IPS DF 4.7 (cell line): ENCODE measurements at regions not wholly inside any gene's neighbourhood (a gene's known extent, or its start where the extent isn't known, plus 50 kb on each side); places are given as distances from the start of the nearest gene placed in this dataset.

Experiments
- DNase-seq: peaks from one replicate; pipeline ENCODE4 v3.0.0-alpha.2; 2013; ENCODE audit warnings: low spot score; ENCODE audit errors: extremely low read depth

DNA sequence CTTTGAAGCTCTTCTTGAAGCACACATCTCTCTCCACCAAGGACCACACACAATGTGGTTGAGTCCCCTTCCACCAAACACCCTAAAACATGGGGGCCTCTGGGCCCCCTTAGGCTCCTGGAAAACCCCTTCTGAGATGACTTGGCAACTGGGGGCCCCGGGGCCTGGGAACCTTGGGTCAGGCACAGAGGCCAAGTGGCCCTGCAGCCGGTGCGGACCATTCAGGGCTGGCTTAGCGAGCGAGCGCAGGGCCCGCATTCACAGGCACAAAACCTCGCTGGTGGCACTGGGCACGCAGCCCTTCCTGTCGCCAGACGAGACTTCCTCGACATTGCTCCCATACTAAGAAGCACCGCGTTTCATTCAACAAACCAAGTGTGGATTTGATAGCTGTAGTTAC lies 111.2 kb upstream of the ID2 start:
- no peak for DNase-seq

GRCh38 chr2:8571301-8571791 lies 110.5 kb upstream of the ID2 start:
- DNase-seq, result no peak

- no peak for DNase-seq
These were observed 109.9 kb upstream of the ID2 start for GRCh38 chr2:8571792-8572499.

GRCh38 chr2:8572712-8573233 lies 109.1 kb upstream of the ID2 start:
- DNase-seq, result no peak

DNA sequence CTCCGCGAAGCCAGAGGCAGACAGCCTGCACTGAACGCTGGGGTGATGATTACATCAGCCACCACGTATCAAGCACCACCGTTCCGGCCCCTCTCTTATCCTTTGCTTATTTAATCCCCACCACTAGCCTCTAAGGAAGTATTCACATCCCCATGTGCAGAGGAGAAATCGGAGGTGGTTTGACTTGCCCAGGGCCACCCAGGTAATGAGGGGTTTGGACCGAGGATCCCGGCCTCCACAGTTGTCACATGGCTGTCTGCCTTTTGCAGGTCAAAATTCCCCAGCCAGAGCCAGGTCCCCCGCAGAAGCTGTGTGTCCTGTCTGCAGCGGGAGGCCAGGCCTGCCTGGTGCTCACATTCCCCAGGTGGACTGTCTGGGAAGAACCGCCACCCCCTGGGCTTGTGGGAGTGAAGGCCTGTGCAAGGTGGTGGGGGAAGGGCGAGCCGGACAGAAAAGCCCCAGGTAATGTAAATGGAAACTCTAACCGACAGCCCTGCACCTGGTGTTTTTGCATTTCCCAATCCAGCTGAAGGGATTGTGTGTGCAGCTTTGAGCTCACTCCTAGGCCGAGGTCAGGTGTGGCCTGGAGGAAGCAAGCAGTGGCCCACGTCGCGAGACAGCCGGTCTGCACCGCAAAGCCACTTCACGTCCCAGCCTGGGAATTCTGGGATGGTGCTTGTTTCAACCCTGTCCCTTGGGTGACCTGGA lies 108.5 kb upstream of the ID2 start:
- DNase-seq, result no peak

DNA sequence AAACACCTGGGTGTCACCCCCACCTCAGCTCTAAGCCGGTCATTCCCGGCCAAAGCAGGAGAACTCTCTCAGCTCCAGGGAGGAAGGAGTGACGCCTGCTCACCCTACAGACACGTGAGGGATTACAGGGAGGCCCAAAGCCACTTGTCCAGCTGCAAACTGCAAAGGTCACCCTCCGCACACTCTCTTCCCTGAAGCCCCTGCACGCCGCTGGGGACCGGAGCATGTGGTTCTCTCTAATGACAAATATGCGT lies 108.0 kb upstream of the ID2 start:
- no peak for DNase-seq

- DNase-seq, result no peak
These were observed 107.4 kb upstream of the ID2 start for GRCh38 chr2:8574196-8575037.

DNA sequence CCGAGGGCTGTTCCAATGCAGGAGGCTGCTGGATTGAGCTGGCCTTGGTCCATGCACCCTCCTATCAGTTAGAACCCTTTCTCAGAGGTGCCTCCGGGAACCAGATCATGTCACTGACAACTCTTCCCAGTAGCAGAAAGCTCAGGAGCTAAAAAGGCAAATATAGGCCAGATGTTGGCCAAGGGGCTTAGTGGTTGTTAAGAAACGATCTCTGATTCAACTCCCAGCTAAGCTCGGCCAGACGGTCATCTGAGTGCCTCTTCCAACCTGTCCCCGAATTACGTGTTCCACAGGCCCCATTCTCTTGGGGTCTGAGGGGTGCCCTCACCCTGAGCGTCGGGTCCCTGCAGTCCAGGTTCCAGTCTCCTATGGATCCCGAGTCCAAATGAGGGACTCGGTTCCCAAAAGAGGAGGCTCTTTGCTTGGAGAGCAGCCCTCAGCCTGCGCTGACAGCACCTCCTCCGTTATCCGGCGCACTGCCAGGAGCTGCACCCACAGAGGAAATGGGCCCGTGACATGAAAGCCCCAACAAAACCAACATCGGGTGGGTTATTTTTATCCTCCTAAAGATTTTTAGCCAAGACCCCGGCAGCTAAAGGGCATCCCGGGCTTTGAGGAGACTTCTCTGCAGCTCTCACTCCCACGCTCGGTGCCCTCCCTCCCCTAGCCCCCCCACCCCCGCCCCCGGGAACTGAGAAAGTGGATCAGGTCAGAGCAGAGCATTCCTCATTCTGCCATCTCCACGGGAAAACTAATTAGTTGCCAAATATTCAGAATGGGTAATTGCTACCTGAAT lies 106.6 kb upstream of the ID2 start:
- DNase-seq, result no peak

DNA sequence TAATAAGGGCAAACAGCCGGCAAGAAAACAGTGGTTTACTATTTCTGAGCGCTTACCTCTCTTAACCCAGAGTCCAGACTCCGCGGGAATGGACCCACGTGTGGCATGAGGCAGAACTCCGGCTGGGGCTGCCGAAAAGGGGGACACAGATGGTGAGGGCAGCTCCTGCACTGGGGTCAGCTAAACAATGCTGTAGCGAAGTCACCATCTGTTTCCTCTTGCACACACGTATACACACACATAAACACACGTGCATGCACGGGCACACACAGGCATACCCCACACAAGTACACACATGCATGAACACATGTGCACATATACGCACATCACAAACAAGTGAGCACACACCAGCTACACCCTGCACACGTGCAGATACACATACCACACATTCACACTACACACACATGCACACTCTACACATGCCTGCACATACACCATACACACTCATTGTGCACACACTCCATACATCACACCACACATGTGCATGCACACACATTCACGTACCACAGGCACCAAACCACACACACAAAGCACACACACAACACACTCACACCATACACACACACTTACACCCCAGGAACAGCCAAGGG lies 105.9 kb upstream of the ID2 start:
- DNase-seq, result no peak

DNA sequence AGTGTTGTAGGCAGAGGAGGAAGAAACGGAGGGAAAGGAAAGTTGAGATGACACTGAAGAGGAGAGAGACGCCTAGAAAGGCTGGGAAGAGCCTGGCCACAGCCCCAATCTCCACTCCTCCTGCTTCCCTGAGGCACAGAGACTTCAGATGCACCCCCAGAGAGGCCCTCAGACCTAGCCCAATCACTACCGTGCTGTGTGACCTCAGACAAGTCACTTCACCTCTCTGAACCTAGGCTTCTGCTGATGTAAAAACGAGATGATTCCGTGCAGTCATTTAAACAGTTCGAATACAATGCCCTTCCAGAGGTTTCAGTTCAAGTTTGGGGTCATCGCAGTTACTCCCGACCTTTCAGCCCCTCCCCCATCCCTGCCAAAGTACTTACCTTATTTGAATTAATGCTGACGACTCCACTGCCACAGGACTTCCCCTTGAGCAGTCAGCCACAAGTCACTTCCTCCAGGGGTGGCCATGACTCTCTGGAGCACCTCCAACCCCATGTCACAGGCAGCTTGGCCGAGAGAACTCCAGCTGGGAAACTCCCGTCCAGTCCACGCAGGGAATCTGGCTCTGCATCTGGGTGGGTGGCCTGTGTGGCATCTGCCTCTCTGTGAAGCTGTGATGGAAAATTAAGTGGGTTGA lies 105.2 kb upstream of the ID2 start:
- no peak for DNase-seq

DNA sequence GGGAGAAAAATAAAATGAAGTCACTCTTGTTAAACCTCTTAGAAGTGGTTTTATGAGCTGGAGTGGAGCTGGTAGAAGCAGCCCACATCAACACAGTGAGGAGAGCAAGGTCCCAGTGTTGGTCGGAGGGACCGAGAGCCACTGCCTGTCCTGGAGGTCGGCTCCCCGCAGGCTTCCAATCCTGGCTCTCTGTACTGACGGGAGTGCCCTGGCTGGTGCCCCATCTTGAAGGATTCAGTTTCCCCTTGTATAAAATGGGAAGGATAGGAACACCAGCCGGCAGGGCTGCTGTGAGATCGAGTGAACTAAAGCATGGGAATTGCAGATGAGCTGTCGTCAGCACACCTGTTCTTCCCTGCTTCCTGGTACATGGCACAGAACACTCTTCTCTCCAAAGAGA lies 104.3 kb upstream of the ID2 start:
- DNase-seq, result no peak

DNA sequence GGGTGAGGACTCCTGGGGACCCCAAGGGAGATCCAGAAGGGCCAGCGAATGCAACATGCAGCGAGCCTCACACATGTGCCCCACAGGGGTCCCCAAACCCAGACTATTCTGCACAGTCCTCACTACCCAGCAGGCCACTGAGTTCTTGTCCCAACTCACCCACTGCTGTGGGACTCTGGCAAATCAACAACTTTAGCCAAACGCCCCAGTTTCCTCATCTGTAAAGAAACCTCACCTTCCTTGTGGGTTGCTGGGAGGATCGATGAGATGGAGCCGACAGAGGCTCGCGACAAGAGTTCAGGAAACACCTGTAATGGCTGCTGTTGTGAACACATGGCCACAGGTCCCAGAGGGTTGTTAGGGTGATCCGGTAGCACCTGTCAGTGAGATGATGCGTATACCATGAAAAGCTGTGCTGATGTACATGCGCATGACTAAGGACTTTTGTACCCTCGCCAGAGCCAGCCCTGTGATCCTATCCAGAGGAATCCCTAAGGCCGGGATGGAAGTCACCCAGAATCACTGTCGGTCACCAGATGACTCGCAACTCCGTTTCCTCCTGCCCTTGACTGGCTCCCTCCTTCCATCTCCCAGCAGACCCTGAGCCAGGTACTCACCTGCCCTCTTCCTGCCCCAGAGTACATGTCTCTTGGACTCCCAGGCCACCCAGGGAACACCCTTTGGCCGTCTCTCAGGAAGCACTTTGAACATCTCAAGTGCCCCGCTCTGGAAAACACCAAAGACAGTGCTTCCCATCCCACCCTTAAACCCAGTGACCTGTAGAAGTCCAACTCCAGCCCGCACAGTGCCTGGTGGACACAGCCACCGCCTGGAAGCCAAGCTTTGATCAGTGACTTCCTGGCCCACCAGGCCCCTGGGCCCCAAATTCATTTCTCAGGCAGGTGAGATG lies 103.3 kb upstream of the ID2 start:
- no peak for DNase-seq

DNA sequence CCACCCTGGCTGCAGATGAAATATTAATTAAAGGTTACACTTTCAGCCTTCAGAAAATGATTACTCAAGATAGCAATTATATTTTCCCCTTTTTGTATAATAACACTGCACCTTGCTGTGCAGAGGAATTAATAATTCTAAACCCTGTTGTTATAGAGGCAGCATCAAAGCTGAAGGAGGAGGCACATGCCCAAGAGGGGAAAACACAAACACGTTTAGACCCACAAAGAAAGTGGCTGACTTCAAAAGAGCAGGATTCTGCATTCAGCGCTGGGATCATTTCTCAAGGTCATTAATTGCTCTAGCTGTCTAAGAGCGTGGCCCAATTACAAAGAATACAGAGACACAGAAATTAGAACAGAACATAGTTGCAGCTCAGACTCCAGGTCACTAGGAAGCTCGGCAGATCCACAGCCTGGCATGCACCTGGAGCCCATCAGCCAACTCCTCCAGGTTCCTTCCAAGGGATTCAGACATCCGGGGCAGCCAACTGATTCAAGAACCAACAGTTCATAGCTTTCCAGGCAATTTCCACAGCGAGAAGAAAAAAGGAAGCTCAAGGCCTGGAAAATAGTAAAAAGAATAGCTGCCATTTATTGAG lies 102.3 kb upstream of the ID2 start:
- no peak for DNase-seq

- DNase-seq, result no peak
These were observed 101.3 kb upstream of the ID2 start for GRCh38 chr2:8580316-8581233.

DNA sequence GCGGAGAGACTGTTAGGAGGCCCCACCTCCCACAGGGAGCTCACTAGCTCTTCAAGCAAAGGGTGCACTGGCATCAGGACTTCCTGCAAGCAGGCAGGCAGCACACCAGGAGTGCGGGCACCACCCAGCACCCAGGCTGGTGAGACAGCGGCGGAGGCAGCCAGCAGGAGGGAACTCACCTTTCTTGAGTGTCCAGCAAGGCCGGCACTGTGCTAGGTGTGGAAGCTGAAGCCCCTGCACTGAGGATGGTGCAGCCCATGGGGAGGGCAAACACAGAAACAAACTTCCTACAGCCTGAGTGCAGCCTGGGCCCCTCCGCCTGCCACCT lies 100.7 kb upstream of the ID2 start:
- DNase-seq, result no peak

- no peak for DNase-seq
These were observed 100.2 kb upstream of the ID2 start for GRCh38 chr2:8581601-8582041.

GRCh38 chr2:8582191-8582590 lies 99.7 kb upstream of the ID2 start:
- DNase-seq, result no peak
